ENCODE measurements at regions not wholly inside any gene's neighbourhood (a gene's known extent, or its start where the extent isn't known, plus 50 kb on each side); places are given as distances from the start of the nearest gene placed in this dataset.
"Not testable (repeated sequence)": the region's sequence is repeated elsewhere in the genome, so short reads cannot be mapped to it uniquely, and the experiment has no call there.

DNA sequence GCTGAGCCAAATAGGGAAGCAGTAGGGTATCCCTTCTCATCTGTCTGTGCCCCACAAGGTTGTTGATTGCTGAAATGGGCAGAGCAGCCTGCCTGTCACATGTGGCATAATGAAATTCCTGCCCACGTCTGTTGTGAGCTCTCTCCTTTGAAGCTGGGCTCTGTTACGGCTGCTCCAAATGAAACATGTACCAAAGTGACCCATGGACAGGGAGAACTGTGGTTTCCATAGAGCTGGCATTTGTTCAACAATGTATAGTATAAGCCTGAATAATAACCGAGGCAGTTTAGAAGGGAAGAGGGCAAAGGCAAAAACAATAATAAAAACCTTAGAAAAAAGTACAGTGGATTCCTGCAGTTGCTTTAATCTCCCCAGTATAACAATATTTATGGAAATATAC is 149.7 kb downstream of the LYPLAL1 start:
- no peaks in the 10 kb centered on the region for H3K27me3 ChIP-seq (ENCODE audit: control insufficient read depth, insufficient read depth, low read length)
- peak in 2 of 5 donors; percentile 13 to 45 for DNase-seq
- intact Hi-C loops (cut with DNase I) = no loop called here
- H3K4me1 ChIP-seq (ENCODE audit: control insufficient read depth in 2 of 3, insufficient read depth in 2 of 3, low read depth in 1 of 3, low read length in 3 of 3) = no peaks in the 10 kb centered on the region
- no peak for FAIRE-seq
- H3K4me3 ChIP-seq (ENCODE audit: low read length in 3 of 3) = no peak overlapping the region
- H3K36me3 ChIP-seq (ENCODE audit: control insufficient read depth in 2 of 3, insufficient read depth in 3 of 3, low read length in 3 of 3) = no peaks in the 10 kb centered on the region
- no peak overlapping the region for H3K27ac ChIP-seq (ENCODE audit: low read depth in 2 of 2, low read length in 2 of 2)
- no peaks in the 10 kb centered on the region for H3K9me3 ChIP-seq (ENCODE audit: control insufficient read depth in 2 of 3, insufficient read depth in 1 of 3, low read length in 3 of 3)
- no peak overlapping the region for H3K9ac ChIP-seq (ENCODE audit: low read length in 3 of 3)
- TF ChIP-seq, protein P1, sequence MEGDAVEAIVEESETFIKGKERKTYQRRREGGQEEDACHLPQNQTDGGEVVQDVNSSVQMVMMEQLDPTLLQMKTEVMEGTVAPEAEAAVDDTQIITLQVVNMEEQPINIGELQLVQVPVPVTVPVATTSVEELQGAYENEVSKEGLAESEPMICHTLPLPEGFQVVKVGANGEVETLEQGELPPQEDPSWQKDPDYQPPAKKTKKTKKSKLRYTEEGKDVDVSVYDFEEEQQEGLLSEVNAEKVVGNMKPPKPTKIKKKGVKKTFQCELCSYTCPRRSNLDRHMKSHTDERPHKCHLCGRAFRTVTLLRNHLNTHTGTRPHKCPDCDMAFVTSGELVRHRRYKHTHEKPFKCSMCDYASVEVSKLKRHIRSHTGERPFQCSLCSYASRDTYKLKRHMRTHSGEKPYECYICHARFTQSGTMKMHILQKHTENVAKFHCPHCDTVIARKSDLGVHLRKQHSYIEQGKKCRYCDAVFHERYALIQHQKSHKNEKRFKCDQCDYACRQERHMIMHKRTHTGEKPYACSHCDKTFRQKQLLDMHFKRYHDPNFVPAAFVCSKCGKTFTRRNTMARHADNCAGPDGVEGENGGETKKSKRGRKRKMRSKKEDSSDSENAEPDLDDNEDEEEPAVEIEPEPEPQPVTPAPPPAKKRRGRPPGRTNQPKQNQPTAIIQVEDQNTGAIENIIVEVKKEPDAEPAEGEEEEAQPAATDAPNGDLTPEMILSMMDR (IDR thresholded peaks at IDR 0.05; ENCODE audit: borderline replicate concordance, extremely low read depth, insufficient read depth) = no peak

DNA sequence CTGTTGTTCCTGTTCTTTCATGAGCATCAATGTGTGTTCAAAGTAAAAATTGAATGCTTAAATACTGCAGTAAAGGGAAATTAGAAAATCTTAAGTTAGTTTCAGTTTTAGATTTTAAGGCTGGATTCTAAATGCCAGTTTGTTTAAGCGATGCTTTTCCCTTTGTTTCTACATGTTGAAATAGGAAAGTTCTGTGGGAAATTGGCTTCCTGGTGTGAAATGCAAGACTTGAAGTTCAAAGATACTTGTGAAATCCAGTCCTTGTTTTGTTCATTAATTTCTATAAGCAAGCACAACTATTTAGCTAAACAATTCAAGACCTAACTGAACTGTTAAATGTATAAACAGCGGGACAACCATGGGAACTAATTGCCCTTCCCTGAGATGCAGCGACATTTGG is 149.1 kb downstream of the LYPLAL1 start:
- no peaks in the 10 kb centered on the region for H3K4me1 ChIP-seq (ENCODE audit: control insufficient read depth in 2 of 3, insufficient read depth in 2 of 3, low read depth in 1 of 3, low read length in 3 of 3)
- intact Hi-C loops (cut with DNase I) = no loop called here
- TF ChIP-seq, protein P1 (IDR thresholded peaks at IDR 0.05; ENCODE audit: borderline replicate concordance, extremely low read depth, insufficient read depth) = no peak
- no peaks in the 10 kb centered on the region for H3K9me3 ChIP-seq (ENCODE audit: control insufficient read depth in 2 of 3, insufficient read depth in 1 of 3, low read length in 3 of 3)
- DNase-seq = no peak
- FAIRE-seq = no peak
- H3K4me3 ChIP-seq (ENCODE audit: low read length in 3 of 3) = no peak overlapping the region
- no peak overlapping the region for H3K27ac ChIP-seq (ENCODE audit: low read depth in 2 of 2, low read length in 2 of 2)
- no peak overlapping the region for H3K9ac ChIP-seq (ENCODE audit: low read length in 3 of 3)
- H3K27me3 ChIP-seq (ENCODE audit: control insufficient read depth, insufficient read depth, low read length) = no peaks in the 10 kb centered on the region
- no peaks in the 10 kb centered on the region for H3K36me3 ChIP-seq (ENCODE audit: control insufficient read depth in 2 of 3, insufficient read depth in 3 of 3, low read length in 3 of 3)

DNA sequence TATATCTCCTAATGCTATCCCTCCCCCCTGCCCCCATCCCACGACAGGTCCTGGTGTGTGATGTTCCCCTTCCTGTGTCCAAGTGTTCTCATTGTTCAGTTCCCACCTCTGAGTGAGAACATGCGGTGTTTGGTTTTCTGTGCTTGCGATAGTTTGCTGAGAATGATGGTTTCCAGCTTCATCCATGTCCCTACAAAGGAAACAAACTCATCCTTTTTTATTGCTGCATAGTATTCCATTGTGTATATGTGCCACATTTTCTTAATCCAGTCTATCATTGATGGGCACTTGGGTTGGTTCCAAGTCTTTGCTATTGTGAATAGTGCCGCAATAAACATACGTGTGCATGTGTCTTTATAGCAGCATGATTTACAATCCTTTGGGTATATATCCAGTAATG is 146.9 kb downstream of the LYPLAL1 start:
- FAIRE-seq; H3K9ac ChIP-seq (ENCODE audit: low read length in 3 of 3); H3K4me1 ChIP-seq (ENCODE audit: control insufficient read depth in 2 of 3, insufficient read depth in 2 of 3, low read depth in 1 of 3, low read length in 3 of 3); DNase-seq; H3K4me3 ChIP-seq (ENCODE audit: low read length in 3 of 3); H3K27ac ChIP-seq (ENCODE audit: low read depth in 2 of 2, low read length in 2 of 2); H3K36me3 ChIP-seq (ENCODE audit: control insufficient read depth in 2 of 3, insufficient read depth in 3 of 3, low read length in 3 of 3); H3K27me3 ChIP-seq (ENCODE audit: control insufficient read depth, insufficient read depth, low read length); H3K9me3 ChIP-seq (ENCODE audit: control insufficient read depth in 2 of 3, insufficient read depth in 1 of 3, low read length in 3 of 3); intact Hi-C loops (cut with DNase I): not testable (repeated sequence)

DNA sequence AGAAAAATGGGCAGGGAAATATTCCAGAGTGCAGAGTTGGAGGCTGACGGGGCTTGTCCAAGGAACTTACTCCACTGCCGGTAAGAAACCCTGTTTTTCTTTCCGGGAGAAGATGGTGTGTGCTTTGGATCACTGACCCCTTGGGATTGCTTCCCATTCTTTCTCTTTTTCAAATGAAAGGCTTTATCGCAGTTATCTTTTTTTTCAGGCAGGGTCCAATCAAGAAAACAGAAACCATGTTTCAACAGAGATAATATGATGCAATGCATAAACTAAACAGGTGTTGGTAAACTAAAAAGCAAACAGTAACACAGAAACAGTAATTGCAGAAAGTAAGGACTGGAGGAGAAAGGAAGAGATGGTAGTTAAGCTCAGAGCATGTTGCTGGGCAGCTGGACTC is 145.1 kb downstream of the LYPLAL1 start:
- Histone ChIP-seq H3K9me3 (ENCODE audit: control insufficient read depth in 2 of 3, insufficient read depth in 1 of 3, low read length in 3 of 3) (peaks cover 0 to 4% (median 0%) of the 10 kb centered on the region in 3 donors), H3K4me1 (ENCODE audit: control insufficient read depth in 2 of 3, insufficient read depth in 2 of 3, low read depth in 1 of 3, low read length in 3 of 3) (no peaks in the 10 kb centered on the region), H3K36me3 (ENCODE audit: control insufficient read depth in 2 of 3, insufficient read depth in 3 of 3, low read length in 3 of 3) (no peaks in the 10 kb centered on the region), H3K27ac (ENCODE audit: low read depth in 2 of 2, low read length in 2 of 2) (no peak overlapping the region), H3K4me3 (ENCODE audit: low read length in 3 of 3) (no peak overlapping the region), H3K27me3 (ENCODE audit: control insufficient read depth, insufficient read depth, low read length) (no peaks in the 10 kb centered on the region), H3K9ac (ENCODE audit: low read length in 3 of 3) (no peak overlapping the region)
- TF ChIP-seq, protein P1 (IDR thresholded peaks at IDR 0.05; ENCODE audit: borderline replicate concordance, extremely low read depth, insufficient read depth) = no peak
- FAIRE-seq = no peak
- intact Hi-C loops (cut with DNase I) = no loop called here
- DNase-seq = no peak

Data from kidney (tissue), 13 donors.